ENCODE measurements at regions not wholly inside any gene's neighbourhood (a gene's known extent, or its start where the extent isn't known, plus 50 kb on each side); places are given as distances from the start of the nearest gene placed in this dataset.
"Not testable (repeated sequence)": the region's sequence is repeated elsewhere in the genome, so short reads cannot be mapped to it uniquely, and the experiment has no call there.

DNA sequence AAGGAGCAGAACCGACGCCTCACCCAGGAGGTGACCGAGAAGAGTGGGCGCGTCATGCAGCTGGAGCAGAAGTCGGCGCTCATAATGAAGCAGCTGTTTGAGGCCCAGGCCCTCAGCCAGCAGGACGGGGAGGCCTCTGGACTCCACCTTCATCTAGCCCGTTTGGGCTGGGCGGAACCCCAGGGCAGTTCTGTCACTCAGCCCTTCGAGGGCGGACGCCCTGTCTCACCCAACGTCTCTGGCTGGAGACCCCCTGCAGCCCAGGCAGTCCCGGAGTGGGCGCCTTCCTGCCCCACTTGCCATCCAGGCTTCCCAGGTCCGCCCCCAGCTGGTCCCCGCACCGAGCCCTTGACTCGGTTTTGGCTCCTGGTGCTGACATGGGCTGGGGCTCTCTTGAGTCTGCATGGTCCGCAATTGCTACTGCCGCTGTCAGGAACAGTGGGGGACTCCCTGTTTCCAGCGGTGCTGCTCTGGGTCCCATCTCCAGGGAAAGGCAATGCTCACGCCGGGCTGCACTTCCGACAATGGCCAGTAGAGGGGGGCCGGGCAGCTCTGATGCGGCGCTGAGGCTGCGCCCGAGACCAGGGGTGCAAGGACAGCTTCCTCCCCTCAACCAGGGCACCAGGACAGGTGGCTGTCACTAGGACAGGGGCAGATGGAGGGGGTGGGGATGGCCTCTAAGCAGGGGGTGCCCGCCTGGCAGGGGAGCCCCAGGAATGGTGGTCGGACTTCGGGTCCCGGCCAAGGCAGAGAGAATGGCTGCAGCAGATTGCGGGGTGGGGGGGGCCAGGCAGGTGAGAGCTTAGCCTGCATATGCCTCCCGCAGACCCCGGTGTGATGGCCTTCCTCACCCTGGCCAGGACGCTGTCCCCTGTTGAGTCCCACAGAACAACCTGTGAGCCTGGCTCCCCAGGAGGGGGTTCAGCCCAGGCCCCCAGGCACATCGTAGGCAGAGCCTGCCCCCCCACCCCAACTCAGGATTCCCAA lies 71.2 kb upstream of the KCTD7 start:
- 53% methylated on average over 40 of the region's 40 CpGs for WGBS
- H3K27me3 ChIP-seq (ENCODE audit: control insufficient read depth, insufficient read depth) = no peaks in the 10 kb centered on the region
- no peak overlapping the region for H3K4me3 ChIP-seq (ENCODE audit: low read length)
- peak; percentile 64 to 80 for ATAC-seq
- no peaks in the 10 kb centered on the region for H3K9me3 ChIP-seq (ENCODE audit: control insufficient read depth, low read length)
- no peaks in the 10 kb centered on the region for H3K4me1 ChIP-seq (ENCODE audit: control insufficient read depth, insufficient read depth, low read length)
- no peak overlapping the region for H3K27ac ChIP-seq (ENCODE audit: low read length)
- DNase-seq = peak; percentile 68 to 90 (median 90)
- intact Hi-C loops (cut with DNase I) = loop anchor here in 1 of 4 donors (5.0 kb wide), 1 partner anchor 445 kb away; no protein-coding TSS in a partner anchor

DNA sequence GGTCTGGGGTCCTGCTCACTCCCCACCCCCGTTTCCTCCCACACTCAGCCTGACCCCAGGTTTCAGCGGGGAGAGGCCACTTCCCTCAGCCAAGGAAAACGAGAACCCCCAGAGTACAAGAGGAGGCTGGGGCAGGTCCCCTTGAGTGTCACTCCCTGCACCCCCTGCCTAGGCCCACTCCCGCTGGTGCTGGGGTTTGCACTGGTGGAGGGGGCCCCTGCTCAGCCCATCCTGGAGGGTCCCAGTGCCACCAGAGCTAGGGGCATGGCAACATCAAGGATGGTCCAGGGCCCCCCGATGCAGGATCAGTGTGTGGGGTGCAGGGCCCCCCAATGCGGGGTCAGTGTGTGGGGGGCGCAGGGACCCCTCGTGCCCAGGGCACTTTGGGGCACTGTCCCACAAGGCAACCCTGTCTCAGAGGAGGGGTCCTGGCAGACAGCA lies 70.5 kb upstream of the KCTD7 start:
- H3K27ac ChIP-seq (ENCODE audit: low read length) = no peak overlapping the region
- no peak overlapping the region for H3K4me3 ChIP-seq (ENCODE audit: low read length)
- WGBS = 80% methylated on average over 8 of the region's 8 CpGs
- H3K4me1 ChIP-seq (ENCODE audit: control insufficient read depth, insufficient read depth, low read length) = no peaks in the 10 kb centered on the region
- no peaks in the 10 kb centered on the region for H3K27me3 ChIP-seq (ENCODE audit: control insufficient read depth, insufficient read depth)
- peak; percentile 14 to 20 for ATAC-seq
- intact Hi-C loops (cut with DNase I) = loop anchor here in 1 of 4 donors (5.0 kb wide), 1 partner anchor 444 kb away; no protein-coding TSS in a partner anchor
- DNase-seq = no peak
- no peaks in the 10 kb centered on the region for H3K9me3 ChIP-seq (ENCODE audit: control insufficient read depth, low read length)

DNA sequence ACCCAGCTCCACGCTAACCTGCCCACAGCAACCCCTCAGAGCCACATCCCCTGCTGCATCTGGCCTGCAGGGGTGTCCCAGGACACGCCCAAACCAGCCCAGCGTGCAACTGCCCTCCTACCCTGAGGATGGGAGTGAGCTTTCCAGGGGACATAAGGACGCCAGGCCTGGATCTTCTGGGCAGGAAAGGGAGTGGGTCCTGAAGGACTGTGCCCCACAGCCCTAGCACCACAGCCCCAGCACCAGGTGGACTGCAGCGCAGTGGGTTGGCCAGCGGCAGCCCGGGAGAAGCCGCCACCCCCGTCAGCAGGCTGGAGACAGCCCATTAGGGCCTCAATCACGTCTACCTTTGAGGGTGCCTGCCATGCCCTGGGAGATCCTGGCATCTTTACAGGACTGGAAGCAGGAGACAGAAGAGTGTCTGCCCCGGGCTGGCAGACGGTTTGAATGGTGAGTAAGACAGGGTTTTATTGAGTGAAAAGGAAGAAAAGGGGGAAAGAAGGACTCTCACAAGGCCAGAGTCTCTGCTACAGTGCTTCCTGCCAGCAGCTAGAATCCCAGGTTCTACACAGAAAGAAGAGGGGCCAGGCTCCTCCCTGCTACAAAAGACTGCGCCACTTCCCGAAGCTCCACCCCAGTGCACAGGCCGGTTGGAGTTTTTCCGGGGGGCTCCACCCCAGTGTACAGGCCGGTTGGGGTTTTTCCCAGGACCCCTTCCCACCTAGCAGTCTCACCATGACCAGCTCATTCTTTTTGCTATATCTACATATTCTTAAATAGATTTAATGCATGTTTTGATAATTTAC lies 69.8 kb upstream of the KCTD7 start:
- no peak for DNase-seq

DNA sequence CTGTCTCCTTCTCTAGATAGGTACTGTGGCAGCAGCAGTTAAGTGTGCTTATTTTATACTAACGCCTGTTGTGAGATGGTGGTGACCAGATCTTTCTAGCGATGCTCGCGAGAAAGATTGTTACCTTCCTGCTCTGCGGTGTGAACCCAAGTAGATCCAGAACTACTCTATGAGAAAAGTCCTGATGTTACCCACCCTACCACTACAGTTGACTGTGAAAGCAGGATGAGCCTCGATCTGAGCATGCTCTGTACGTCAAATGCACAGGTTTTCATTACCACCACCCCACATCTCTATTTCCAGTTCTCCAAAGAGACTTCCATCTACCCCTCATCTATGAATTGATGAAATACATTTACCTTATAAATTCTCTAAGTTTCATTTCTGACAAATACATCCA lies 64.6 kb upstream of the KCTD7 start:
- WGBS = 78% methylated on average over 7 of the region's 7 CpGs
- Histone ChIP-seq H3K4me3 (ENCODE audit: low read length) (no peak overlapping the region), H3K27me3 (ENCODE audit: control insufficient read depth, insufficient read depth) (no peaks in the 10 kb centered on the region), H3K9me3 (ENCODE audit: control insufficient read depth, low read length) (no peaks in the 10 kb centered on the region), H3K4me1 (ENCODE audit: control insufficient read depth, insufficient read depth, low read length) (no peaks in the 10 kb centered on the region), H3K27ac (ENCODE audit: low read length) (no peak overlapping the region)
- intact Hi-C loops (cut with DNase I) = no loop called here
- DNase-seq (no peak), ATAC-seq (no peak)

More for the DNA sequence above, 69.8 kb upstream of the KCTD7 start:
- no peak overlapping the region for H3K27ac ChIP-seq (ENCODE audit: low read length)
- no peaks in the 10 kb centered on the region for H3K27me3 ChIP-seq (ENCODE audit: control insufficient read depth, insufficient read depth)
- no peak overlapping the region for H3K4me3 ChIP-seq (ENCODE audit: low read length)
- H3K9me3 ChIP-seq (ENCODE audit: control insufficient read depth, low read length) = no peaks in the 10 kb centered on the region
- intact Hi-C loops (cut with DNase I) = loop anchor here in 1 of 4 donors (5.0 kb wide), 1 partner anchor 443 kb away; no protein-coding TSS in a partner anchor
- 76% methylated on average over 17 of the region's 17 CpGs for WGBS
- no peaks in the 10 kb centered on the region for H3K4me1 ChIP-seq (ENCODE audit: control insufficient read depth, insufficient read depth, low read length)
- ATAC-seq = peak; percentile 4 to 13

GRCh38 chr7:66570179-66570578 lies 58.5 kb upstream of the KCTD7 start:
- H3K27ac ChIP-seq (ENCODE audit: low read length); H3K9me3 ChIP-seq (ENCODE audit: control insufficient read depth, low read length); intact Hi-C loops (cut with DNase I); DNase-seq; H3K27me3 ChIP-seq (ENCODE audit: control insufficient read depth, insufficient read depth); ATAC-seq; H3K4me1 ChIP-seq (ENCODE audit: control insufficient read depth, insufficient read depth, low read length); H3K4me3 ChIP-seq (ENCODE audit: low read length): not testable (repeated sequence)
- 66% methylated on average over 1 of the region's 1 CpG for WGBS

DNA sequence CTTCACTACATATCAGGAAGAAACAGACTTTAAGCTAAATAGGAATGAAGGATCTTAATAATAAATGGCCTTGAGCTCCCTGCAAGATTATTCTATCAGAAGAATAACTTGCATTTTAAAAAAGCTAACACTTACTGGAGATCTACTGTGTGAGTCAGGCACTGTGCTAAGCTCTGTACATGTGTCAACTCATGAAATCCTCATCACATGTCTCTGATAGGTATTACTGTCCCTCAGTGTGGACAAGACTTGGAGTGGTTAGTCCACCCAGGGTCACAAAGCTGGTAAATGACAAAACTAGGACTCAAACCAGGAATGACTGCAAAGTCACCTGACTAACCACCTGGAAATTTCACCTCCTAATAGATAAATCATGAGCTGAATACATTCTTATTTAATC lies 57.1 kb upstream of the KCTD7 start:
- intact Hi-C loops (cut with DNase I) = no loop called here
- DNase-seq = no peak
- H3K4me1 ChIP-seq (ENCODE audit: control insufficient read depth, insufficient read depth, low read length) = no peaks in the 10 kb centered on the region
- H3K9me3 ChIP-seq (ENCODE audit: control insufficient read depth, low read length) = no peaks in the 10 kb centered on the region
- ATAC-seq = no peak
- H3K27me3 ChIP-seq (ENCODE audit: control insufficient read depth, insufficient read depth) = no peaks in the 10 kb centered on the region
- no peak overlapping the region for H3K4me3 ChIP-seq (ENCODE audit: low read length)
- H3K27ac ChIP-seq (ENCODE audit: low read length) = no peak overlapping the region

GRCh38 chr7:66573782-66574495 lies 54.7 kb upstream of the KCTD7 start:
- DNase-seq; intact Hi-C loops (cut with DNase I); H3K4me3 ChIP-seq (ENCODE audit: low read length); H3K27ac ChIP-seq (ENCODE audit: low read length); H3K27me3 ChIP-seq (ENCODE audit: control insufficient read depth, insufficient read depth); ATAC-seq; H3K4me1 ChIP-seq (ENCODE audit: control insufficient read depth, insufficient read depth, low read length); H3K9me3 ChIP-seq (ENCODE audit: control insufficient read depth, low read length): not testable (repeated sequence)
- 83% methylated on average over 9 of the region's 9 CpGs for WGBS

DNA sequence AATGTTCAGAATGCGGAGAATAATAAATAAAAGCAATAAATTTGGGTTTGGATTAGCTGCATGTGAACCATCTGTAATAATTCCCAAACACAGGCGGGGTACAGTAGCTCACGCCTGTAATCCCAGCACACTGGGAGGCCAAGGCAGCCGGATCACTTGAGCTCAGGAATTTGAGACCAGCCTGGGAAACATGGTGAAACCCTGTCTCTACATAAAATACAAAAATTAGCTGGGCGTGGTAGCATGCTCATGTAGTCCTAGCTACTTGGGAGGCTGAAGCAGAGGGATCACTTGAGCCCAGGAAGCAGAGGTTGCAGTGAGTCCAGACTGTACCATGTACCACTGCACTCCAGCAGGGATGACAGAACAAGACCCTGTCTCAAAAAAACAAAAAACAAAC lies 53.9 kb upstream of the KCTD7 start:
- H3K27me3 ChIP-seq (ENCODE audit: control insufficient read depth, insufficient read depth); intact Hi-C loops (cut with DNase I); H3K9me3 ChIP-seq (ENCODE audit: control insufficient read depth, low read length); H3K4me1 ChIP-seq (ENCODE audit: control insufficient read depth, insufficient read depth, low read length); DNase-seq; ATAC-seq; H3K4me3 ChIP-seq (ENCODE audit: low read length); H3K27ac ChIP-seq (ENCODE audit: low read length): not testable (repeated sequence)
- WGBS = 92% methylated on average over 5 of the region's 5 CpGs

- Histone ChIP-seq H3K4me3 (ENCODE audit: low read length) (no peak overlapping the region), H3K27me3 (ENCODE audit: control insufficient read depth, insufficient read depth) (no peaks in the 10 kb centered on the region), H3K27ac (ENCODE audit: low read length) (no peak overlapping the region), H3K9me3 (ENCODE audit: control insufficient read depth, low read length) (no peaks in the 10 kb centered on the region), H3K4me1 (ENCODE audit: control insufficient read depth, insufficient read depth, low read length) (peaks cover 2% of the 10 kb centered on the region)
- 95% methylated on average over 4 of the region's 4 CpGs for WGBS
- DNase-seq = no peak
- no peak for ATAC-seq
- intact Hi-C loops (cut with DNase I) = no loop called here
Measured at GRCh38 chr7:66575398-66575797, 53.3 kb upstream of the KCTD7 start.

GRCh38 chr7:66576646-66577045 lies 52.0 kb upstream of the KCTD7 start:
- no peak overlapping the region for H3K27ac ChIP-seq (ENCODE audit: low read length)
- H3K4me3 ChIP-seq (ENCODE audit: low read length) = no peak overlapping the region
- H3K9me3 ChIP-seq (ENCODE audit: control insufficient read depth, low read length) = no peaks in the 10 kb centered on the region
- peaks cover 2% of the 10 kb centered on the region for H3K4me1 ChIP-seq (ENCODE audit: control insufficient read depth, insufficient read depth, low read length)
- no peak for DNase-seq
- no peak for ATAC-seq
- intact Hi-C loops (cut with DNase I) = no loop called here
- WGBS = 80% methylated on average over 7 of the region's 7 CpGs
- H3K27me3 ChIP-seq (ENCODE audit: control insufficient read depth, insufficient read depth) = no peaks in the 10 kb centered on the region

All from right cardiac atrium (tissue), 5 donors.